ENCODE measurements at regions not wholly inside any gene's neighbourhood (a gene's known extent, or its start where the extent isn't known, plus 50 kb on each side); places are given as distances from the start of the nearest gene placed in this dataset.

DNA sequence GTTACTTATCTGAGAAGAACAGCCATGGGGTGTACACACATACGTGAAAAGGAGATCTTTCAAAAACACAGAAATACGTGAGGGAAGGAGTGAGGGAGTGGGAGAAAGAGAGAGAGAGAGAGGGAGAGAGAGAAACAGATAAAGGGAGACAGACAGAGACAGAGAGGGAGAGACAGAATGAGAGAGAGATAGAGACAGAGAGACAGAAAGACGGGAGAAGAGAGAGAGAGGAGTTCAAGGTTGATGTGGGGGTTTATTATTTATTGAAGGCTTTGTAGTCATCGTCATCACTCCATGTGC is 64.0 kb downstream of the CHST2 start:
- Histone ChIP-seq H3K4me3 (ENCODE audit: low read depth, low read length) (no peak overlapping the region), H3K36me3 (ENCODE audit: control insufficient read depth, insufficient read depth, low read length) (no peaks in the 10 kb centered on the region; the same call in 1 of the 2 replicates), H3K27me3 (ENCODE audit: control insufficient read depth, insufficient read depth, low read length) (no peaks in the 10 kb centered on the region)
- CTCF ChIA-PET = no interaction called here
- TF ChIP-seq CTCF (IDR thresholded peaks at IDR 0.05; ENCODE audit: insufficient read depth, low read depth, low read length) = no peak
- no peak for DNase-seq (ENCODE audit: low read depth)
- POLR2A ChIA-PET = no interaction called here

DNA sequence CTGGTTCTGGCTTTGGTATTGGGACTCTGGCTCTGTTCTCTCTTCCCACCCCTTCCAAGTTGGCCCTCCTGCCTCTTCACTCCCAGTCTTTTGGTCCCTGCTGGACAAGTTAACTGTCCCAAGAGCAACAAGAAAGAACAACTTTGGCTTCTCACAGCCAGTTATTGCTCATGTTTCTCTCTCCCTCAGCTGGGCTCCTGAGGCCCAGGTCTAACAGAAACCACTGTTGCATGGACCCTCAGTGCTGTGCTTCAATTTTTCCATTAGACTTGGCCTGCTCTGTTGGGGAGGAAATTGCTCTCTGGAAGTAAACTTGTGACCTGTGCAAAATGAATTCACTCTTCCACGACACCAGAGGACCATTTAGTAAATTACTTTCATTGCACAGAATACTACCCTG is 64.5 kb downstream of the CHST2 start:
- Histone ChIP-seq H3K27me3 (ENCODE audit: control insufficient read depth, insufficient read depth, low read length) (no peaks in the 10 kb centered on the region), H3K4me3 (ENCODE audit: low read depth, low read length) (no peak overlapping the region), H3K36me3 (ENCODE audit: control insufficient read depth, insufficient read depth, low read length) (no peaks in the 10 kb centered on the region; the same call in 1 of the 2 replicates)
- TF ChIP-seq CTCF (IDR thresholded peaks at IDR 0.05; ENCODE audit: insufficient read depth, low read depth, low read length) = no peak
- ChIA-PET CTCF (interaction anchor here (1.0 kb wide), 1 partner anchor 12 kb away, joined by 3 read pairs; no protein-coding TSS in a partner anchor), POLR2A (no interaction called here)
- no peak for DNase-seq (ENCODE audit: low read depth)

GRCh38 chr3:143185401-143185800 is 65.8 kb downstream of the CHST2 start:
- CTCF ChIA-PET = no interaction called here
- Histone ChIP-seq H3K27me3 (ENCODE audit: control insufficient read depth, insufficient read depth, low read length) (no peaks in the 10 kb centered on the region), H3K36me3 (ENCODE audit: control insufficient read depth, insufficient read depth, low read length) (no peaks in the 10 kb centered on the region; the same call in 1 of the 2 replicates), H3K4me3 (ENCODE audit: low read depth, low read length) (no peak overlapping the region)
- TF ChIP-seq CTCF (IDR thresholded peaks at IDR 0.05; ENCODE audit: insufficient read depth, low read depth, low read length) = no peak
- POLR2A ChIA-PET = no interaction called here
- DNase-seq (ENCODE audit: low read depth) = no peak

GRCh38 chr3:143187111-143187510 is 67.5 kb downstream of the CHST2 start:
- Histone ChIP-seq H3K36me3 (ENCODE audit: control insufficient read depth, insufficient read depth, low read length) (no peaks in the 10 kb centered on the region; the same call in 1 of the 2 replicates), H3K27me3 (ENCODE audit: control insufficient read depth, insufficient read depth, low read length) (no peaks in the 10 kb centered on the region), H3K4me3 (ENCODE audit: low read depth, low read length) (no peak overlapping the region)
- POLR2A ChIA-PET = no interaction called here
- CTCF ChIA-PET = no interaction called here
- no peak for TF ChIP-seq CTCF (IDR thresholded peaks at IDR 0.05; ENCODE audit: insufficient read depth, low read depth, low read length)
- no peak for DNase-seq (ENCODE audit: low read depth)

DNA sequence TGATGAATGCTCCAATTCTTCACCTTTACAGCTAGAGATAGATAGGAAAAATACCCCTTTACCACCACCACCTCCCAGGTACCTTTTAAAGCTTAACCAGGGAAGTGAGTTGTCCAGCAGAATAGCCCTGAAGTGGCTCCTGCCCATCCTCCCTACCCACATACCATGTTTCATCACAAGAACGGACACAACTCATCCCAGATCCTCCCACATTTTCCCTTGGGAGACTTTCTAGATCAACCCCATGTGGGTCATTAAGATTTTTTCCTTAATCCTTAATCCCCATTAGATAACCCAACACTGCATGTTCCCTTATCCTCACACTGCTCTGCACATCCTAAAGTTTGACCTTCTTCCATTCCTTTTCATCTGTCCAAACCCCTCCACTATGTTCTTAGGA is 69.3 kb downstream of the CHST2 start:
- TF ChIP-seq CTCF (IDR thresholded peaks at IDR 0.05; ENCODE audit: insufficient read depth, low read depth, low read length) = no peak
- no peaks in the 10 kb centered on the region for H3K27me3 ChIP-seq (ENCODE audit: control insufficient read depth, insufficient read depth, low read length)
- no peaks in the 10 kb centered on the region; the same call in 1 of the 2 replicates for H3K36me3 ChIP-seq (ENCODE audit: control insufficient read depth, insufficient read depth, low read length)
- ChIA-PET CTCF (interaction anchor here (0.6 kb wide), 1 partner anchor 58 kb away, joined by 3 read pairs; no protein-coding TSS in a partner anchor), POLR2A (no interaction called here)
- H3K4me3 ChIP-seq (ENCODE audit: low read depth, low read length) = no peak overlapping the region
- no peak for DNase-seq (ENCODE audit: low read depth)
